ENCODE measurements at regions not wholly inside any gene's neighbourhood (a gene's known extent, or its start where the extent isn't known, plus 50 kb on each side); places are given as distances from the start of the nearest gene placed in this dataset.

DNA sequence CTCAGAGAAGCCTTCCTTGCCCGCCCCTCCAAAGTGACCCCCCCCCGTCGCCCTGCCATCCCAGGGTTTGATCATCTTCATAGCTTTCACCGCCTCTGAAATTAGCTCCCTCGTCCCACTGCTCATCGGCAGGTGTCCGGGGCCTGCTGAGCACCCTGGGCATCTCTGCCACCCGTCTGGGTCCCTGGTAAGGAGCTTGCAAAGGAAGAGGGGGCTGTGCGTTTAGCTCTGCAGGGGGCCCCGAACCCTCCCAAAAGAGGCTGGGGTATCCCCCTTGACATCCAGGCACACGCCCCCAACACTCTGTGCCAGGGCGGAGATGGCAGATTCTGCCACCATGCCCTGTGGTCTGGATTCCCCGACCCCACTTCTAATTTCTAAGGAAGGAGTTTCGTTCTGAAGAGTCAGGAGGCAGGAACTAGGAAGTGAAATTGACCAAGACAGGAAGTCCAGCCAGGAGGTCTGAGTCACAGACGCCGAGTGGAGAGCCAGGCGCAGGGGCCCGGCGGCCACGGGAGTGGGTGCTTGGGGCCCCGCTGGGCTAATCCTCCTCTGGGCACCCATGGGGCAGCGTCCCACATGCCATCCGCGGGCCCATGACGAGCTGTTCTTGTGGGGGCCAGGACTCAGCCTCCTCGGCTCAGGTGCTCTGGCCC, 95.7 kb downstream of the RFLNA start:
- TF ChIP-seq, protein P1, sequence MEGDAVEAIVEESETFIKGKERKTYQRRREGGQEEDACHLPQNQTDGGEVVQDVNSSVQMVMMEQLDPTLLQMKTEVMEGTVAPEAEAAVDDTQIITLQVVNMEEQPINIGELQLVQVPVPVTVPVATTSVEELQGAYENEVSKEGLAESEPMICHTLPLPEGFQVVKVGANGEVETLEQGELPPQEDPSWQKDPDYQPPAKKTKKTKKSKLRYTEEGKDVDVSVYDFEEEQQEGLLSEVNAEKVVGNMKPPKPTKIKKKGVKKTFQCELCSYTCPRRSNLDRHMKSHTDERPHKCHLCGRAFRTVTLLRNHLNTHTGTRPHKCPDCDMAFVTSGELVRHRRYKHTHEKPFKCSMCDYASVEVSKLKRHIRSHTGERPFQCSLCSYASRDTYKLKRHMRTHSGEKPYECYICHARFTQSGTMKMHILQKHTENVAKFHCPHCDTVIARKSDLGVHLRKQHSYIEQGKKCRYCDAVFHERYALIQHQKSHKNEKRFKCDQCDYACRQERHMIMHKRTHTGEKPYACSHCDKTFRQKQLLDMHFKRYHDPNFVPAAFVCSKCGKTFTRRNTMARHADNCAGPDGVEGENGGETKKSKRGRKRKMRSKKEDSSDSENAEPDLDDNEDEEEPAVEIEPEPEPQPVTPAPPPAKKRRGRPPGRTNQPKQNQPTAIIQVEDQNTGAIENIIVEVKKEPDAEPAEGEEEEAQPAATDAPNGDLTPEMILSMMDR (IDR thresholded peaks at IDR 0.05; ENCODE audit: insufficient read depth, low read length): no peak
- no peak for TF ChIP-seq POLR2AphosphoS5 (IDR thresholded peaks at IDR 0.05; ENCODE audit: low read depth)

Data from HL-60 (cell line).